Astrocyte (in vitro differentiated cells and primary cell): ENCODE measurements at regions not wholly inside any gene's neighbourhood (a gene's known extent, or its start where the extent isn't known, plus 50 kb on each side); places are given as distances from the start of the nearest gene placed in this dataset.

ENCODE experiments used
- CTCF ChIP-seq: IDR thresholded peaks from 2 replicates; pipeline ENCODE4 v1.5.1; 2011; ENCODE audit warnings: low read depth, mild to moderate bottlenecking, inconsistent platforms, low read length, moderate library complexity; ENCODE audit not compliant: insufficient read depth
- EZH2 ChIP-seq: IDR thresholded peaks from 2 replicates; pipeline ENCODE4 v1.6.1; 2012; ENCODE audit warnings: mild to moderate bottlenecking, low read length, inconsistent platforms; ENCODE audit not compliant: insufficient read depth

- TF ChIP-seq CTCF (no peak), EZH2 (no peak)
Observed at GRCh38 chr6:66628917-66629316, 921.9 kb upstream of the EYS start.
